Right kidney (tissue), 1 donor: ENCODE measurements at regions not wholly inside any gene's neighbourhood (a gene's known extent, or its start where the extent isn't known, plus 50 kb on each side); places are given as distances from the start of the nearest gene placed in this dataset.
"Not testable (repeated sequence)": the region's sequence is repeated elsewhere in the genome, so short reads cannot be mapped to it uniquely, and the experiment has no call there.

Experiments used
- DNase-seq: peaks from one replicate; pipeline ENCODE4 v3.0.0-alpha.2; 2016

DNA sequence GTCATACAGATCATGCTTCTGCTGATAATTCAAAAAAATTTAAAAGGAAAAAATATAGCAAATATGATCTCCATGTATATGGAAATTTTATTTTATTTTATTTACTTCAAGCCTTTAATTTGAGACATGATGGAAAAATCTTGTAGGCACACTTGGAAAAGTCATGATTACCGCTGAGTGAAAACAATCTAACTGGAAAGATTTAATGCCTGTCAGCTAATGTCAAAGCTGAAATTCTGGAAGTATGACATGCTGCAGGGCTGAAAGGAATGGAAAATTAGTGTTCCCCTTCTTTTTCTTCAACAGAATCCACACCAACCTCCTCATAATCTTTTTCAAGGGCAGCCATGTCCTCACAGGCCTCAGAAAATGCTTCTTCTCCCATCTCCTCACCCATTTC, 58.2 kb downstream of the RPRM start:
- DNase-seq, result no peak

DNA sequence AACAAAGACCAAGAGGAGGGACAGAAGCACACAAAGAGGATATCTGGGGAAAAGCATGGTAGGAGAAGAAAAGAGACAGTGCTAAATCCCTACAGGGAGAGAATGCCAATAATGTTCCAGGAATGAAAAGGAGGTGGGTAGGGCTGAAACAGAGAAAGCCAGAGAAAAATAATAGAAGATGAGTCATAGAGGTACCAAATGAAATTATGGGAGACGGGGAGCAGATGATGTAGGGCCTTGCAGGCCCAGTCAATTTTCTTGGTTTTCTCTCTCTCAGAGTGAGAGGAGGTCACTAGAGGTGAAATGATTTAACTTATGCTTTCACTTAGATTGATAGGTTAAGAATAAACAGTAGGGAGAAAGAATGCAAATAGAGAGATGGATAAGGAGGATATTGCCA, 61.5 kb downstream of the RPRM start:
- no peak for DNase-seq

- DNase-seq, result no peak
Measured at GRCh38 chr2:153416071-153416470, 62.5 kb downstream of the RPRM start.

- DNase-seq, result no peak
Measured at GRCh38 chr2:153408710-153409385, 69.7 kb downstream of the RPRM start.

GRCh38 chr2:153405196-153405595, 73.4 kb downstream of the RPRM start:
- DNase-seq, result no peak

GRCh38 chr2:153404792-153405191, 73.8 kb downstream of the RPRM start:
- DNase-seq, result no peak

- no peak for DNase-seq
Measured at GRCh38 chr2:153403940-153404339, 74.6 kb downstream of the RPRM start.

GRCh38 chr2:153403352-153403751, 75.2 kb downstream of the RPRM start:
- DNase-seq, result not testable (repeated sequence)

- DNase-seq, result no peak
Measured at GRCh38 chr2:153394686-153395085, 83.9 kb downstream of the RPRM start.

DNA sequence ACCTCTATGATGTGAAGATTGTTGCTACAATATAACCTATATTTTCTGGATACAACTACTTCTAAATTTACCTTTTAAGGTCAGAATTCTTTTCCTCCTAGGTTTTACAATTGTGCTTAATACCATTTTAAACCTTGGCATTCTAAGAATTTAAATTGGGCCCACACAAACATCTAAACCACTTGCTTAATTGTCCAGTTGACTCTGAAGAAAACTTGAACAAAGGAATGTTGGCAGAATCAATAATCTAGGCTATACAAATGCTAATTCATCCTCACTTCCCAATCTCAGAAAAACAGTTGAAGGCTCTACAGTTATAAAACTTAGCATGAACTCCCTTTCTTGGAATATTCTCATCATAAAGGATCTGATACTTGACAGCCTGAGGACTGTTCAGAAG, 84.3 kb downstream of the RPRM start:
- DNase-seq, result no peak

- DNase-seq, result no peak
Measured at GRCh38 chr2:153393518-153393917, 85.0 kb downstream of the RPRM start.

GRCh38 chr2:153391131-153391530, 87.4 kb downstream of the RPRM start:
- DNase-seq, result no peak

DNA sequence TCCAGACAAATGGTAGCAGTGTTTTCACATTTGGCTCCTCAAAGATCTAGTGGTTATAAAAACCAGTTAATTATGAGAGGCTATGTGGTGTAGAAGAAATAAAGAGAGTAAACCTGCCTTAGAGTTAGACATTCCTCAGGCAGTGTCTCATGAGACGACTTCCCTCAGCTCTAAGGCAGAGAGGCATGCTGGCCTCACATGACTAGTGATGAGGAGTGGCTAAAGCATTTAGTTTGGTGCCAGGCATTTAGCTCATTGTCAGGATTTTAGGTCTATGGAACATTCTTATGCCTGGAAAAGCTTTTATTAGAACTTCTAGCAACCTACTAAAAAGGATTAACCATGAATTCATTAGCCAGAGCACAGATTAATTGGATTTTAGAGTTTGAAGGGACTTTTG, 90.3 kb downstream of the RPRM start:
- no peak for DNase-seq

GRCh38 chr2:153387203-153387602, 91.4 kb downstream of the RPRM start:
- DNase-seq, result no peak

GRCh38 chr2:153386481-153386897, 92.1 kb downstream of the RPRM start:
- DNase-seq, result no peak

DNA sequence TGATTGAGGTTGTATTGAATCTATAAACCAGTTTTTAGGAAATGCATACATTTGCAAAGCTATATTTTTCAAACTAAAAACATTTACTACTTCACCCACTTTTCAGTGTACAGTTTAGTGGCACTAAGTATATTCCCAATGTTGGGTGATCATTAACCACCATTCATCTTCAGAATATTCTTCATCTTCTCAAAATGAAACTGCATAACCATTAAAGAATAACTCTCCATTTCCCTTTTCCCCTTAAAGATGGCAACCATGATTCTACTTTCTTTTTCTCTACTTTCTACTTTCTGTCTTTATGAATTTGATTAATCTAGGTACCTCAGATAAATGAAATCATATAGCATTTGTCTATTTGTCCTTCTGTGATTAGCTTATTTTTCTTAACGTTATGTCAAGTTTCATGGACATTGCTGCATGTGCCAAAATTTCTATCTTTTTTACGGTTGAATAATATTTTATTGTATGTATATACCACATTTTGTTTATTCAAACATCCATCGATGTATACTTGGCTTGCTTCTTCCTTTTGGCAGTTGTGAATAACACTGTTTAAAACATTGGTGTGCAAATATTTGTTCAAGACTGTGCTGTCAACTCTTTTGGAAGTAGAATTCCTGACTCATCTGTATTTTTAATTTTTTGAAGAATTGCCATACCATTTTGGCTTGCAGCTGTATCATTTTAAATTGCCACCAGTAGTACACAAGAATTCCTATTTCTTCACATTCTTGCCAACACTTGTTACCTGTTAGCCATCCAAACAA, 104.9 kb downstream of the RPRM start:
- no peak for DNase-seq

GRCh38 chr2:153360239-153360638, 118.3 kb downstream of the RPRM start:
- DNase-seq, result no peak

DNA sequence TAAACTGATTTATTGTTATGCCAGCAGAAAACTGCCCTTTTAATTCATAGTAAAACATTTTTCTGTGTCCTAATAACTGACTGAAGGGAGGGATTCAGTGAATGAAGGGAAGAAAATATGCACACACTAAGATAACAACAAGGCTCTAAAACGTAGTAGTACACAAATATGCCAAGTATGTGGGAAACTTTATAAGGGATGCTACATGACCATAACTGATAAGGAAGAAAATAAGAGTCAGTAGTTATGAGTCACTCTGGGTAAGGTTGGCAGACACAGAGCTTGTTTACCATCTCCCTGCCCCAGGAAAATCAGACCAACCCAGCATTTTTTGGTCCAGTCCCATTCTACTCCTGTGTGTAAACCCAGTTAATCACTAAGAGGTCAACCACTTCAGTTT, 124.2 kb downstream of the RPRM start:
- DNase-seq, result no peak

- DNase-seq, result no peak
Measured at GRCh38 chr2:153349603-153350002, 129.0 kb downstream of the RPRM start.

GRCh38 chr2:153347818-153348495, 130.6 kb downstream of the RPRM start:
- DNase-seq, result no peak

GRCh38 chr2:153320879-153321278, 157.7 kb downstream of the RPRM start:
- no peak for DNase-seq

DNA sequence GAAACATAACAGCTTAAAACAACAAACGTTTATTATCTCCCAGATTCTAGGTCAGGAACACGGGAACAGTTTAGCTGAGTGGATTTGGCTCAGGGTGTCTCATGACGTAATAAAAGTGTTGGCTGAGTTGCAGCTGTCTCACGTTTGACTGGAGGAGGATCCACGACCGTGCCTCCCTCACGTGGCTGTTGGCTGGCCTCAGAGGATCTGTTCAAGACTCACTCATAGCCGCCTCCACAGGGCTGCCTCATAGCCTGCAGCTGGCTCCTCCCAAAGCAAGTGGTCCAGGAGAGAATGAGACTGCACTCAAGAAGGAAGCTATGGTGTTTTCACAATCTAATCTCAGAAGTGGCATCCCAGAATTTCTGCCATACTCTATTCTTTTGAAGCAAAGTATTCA, 167.1 kb downstream of the RPRM start:
- DNase-seq, result no peak

- DNase-seq, result no peak
Measured at GRCh38 chr2:153308466-153308865, 170.1 kb downstream of the RPRM start.

DNA sequence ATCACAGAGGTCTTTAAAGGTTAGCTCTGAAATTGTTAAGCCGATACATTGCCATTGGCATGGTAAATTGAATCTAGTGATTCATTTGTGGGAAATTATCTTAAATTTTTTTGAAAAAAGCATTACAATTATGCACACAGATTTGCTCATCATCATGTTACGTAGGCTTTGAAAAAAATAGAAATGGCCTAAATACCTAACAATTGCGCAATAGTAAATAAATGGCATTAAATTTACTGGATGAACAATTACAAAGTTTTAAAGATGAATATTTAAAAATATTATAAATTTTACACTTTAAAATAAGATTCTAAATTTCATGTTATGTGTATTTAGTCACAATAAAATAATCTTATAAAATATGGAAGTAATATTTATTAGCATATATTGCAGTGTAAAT, 171.3 kb downstream of the RPRM start:
- DNase-seq, result no peak
